ENCODE measurements at regions not wholly inside any gene's neighbourhood (a gene's known extent, or its start where the extent isn't known, plus 50 kb on each side); places are given as distances from the start of the nearest gene placed in this dataset.

GRCh38 chr3:14320219-14320618 is 82.2 kb upstream of the SLC6A6 start:
- DNase-seq (no peak), ATAC-seq (replicated peaks in 1 of 2) (no peak)
- H3K27ac Mint-ChIP-seq: no peak overlapping the region
- H3K27me3 Mint-ChIP-seq (ENCODE audit: low read depth): no peaks in the 10 kb centered on the region
- peaks cover 3 to 4% of the 10 kb centered on the region in 2 donors for H3K9me3 Mint-ChIP-seq
- H3K4me1 Mint-ChIP-seq (ENCODE audit: low read depth): no peaks in the 10 kb centered on the region
- peaks cover 4 to 5% of the 10 kb centered on the region in 2 donors for H3K36me3 Mint-ChIP-seq (ENCODE audit: insufficient read depth in 2 of 2)
- no peak overlapping the region for H3K4me3 Mint-ChIP-seq

GRCh38 chr3:14322001-14322400 is 80.4 kb upstream of the SLC6A6 start:
- DNase-seq: no peak
- Mint-ChIP-seq H3K36me3 (ENCODE audit: insufficient read depth in 2 of 2) (peaks cover 4 to 5% of the 10 kb centered on the region in 2 donors), H3K4me1 (ENCODE audit: low read depth) (no peaks in the 10 kb centered on the region), H3K27me3 (ENCODE audit: low read depth) (no peaks in the 10 kb centered on the region), H3K4me3 (no peak overlapping the region), H3K27ac (no peak overlapping the region), H3K9me3 (peaks cover 3 to 4% of the 10 kb centered on the region in 2 donors)
- ATAC-seq (replicated peaks in 1 of 2): no peak

GRCh38 chr3:14322667-14323295 is 79.6 kb upstream of the SLC6A6 start:
- no peak overlapping the region for H3K27ac Mint-ChIP-seq

GRCh38 chr3:14323401-14324223 is 78.8 kb upstream of the SLC6A6 start:
- H3K9me3 Mint-ChIP-seq: peaks cover 3 to 8% of the 10 kb centered on the region in 2 donors
- H3K27me3 Mint-ChIP-seq (ENCODE audit: low read depth): no peaks in the 10 kb centered on the region
- no peak for DNase-seq
- no peak for ATAC-seq (replicated peaks in 1 of 2)
- no peak overlapping the region for H3K27ac Mint-ChIP-seq
- peaks cover 4 to 5% of the 10 kb centered on the region in 2 donors for H3K36me3 Mint-ChIP-seq (ENCODE audit: insufficient read depth in 2 of 2)
- H3K4me1 Mint-ChIP-seq (ENCODE audit: low read depth): no peaks in the 10 kb centered on the region
- no peak overlapping the region for H3K4me3 Mint-ChIP-seq

More at GRCh38 chr3:14322667-14323295, 79.6 kb upstream of the SLC6A6 start:
- ATAC-seq (replicated peaks in 1 of 2): no peak
- Mint-ChIP-seq H3K4me1 (ENCODE audit: low read depth) (no peaks in the 10 kb centered on the region), H3K36me3 (ENCODE audit: insufficient read depth in 2 of 2) (peaks cover 4 to 5% of the 10 kb centered on the region in 2 donors), H3K27me3 (ENCODE audit: low read depth) (no peaks in the 10 kb centered on the region), H3K4me3 (no peak overlapping the region), H3K9me3 (peaks cover 3 to 4% of the 10 kb centered on the region in 2 donors)
- DNase-seq: no peak

- Mint-ChIP-seq H3K4me3 (no peak overlapping the region), H3K27me3 (ENCODE audit: low read depth) (no peaks in the 10 kb centered on the region), H3K27ac (no peak overlapping the region), H3K4me1 (ENCODE audit: low read depth) (no peaks in the 10 kb centered on the region), H3K9me3 (peaks cover 3 to 8% of the 10 kb centered on the region in 2 donors), H3K36me3 (ENCODE audit: insufficient read depth in 2 of 2) (peaks cover 4% of the 10 kb centered on the region in 2 donors)
- ATAC-seq (replicated peaks in 1 of 2) (no peak), DNase-seq (no peak)
Observed at GRCh38 chr3:14324224-14324944, 78.0 kb upstream of the SLC6A6 start.

GRCh38 chr3:14328422-14328821 is 74.0 kb upstream of the SLC6A6 start:
- ATAC-seq (replicated peaks in 1 of 2) (no peak), DNase-seq (no peak)
- no peaks in the 10 kb centered on the region for H3K4me1 Mint-ChIP-seq (ENCODE audit: low read depth)
- H3K27ac Mint-ChIP-seq: no peak overlapping the region
- no peak overlapping the region for H3K4me3 Mint-ChIP-seq
- H3K9me3 Mint-ChIP-seq: peaks cover 0 to 4% of the 10 kb centered on the region in 2 donors
- no peaks in the 10 kb centered on the region for H3K36me3 Mint-ChIP-seq (ENCODE audit: insufficient read depth in 2 of 2)
- H3K27me3 Mint-ChIP-seq (ENCODE audit: low read depth): no peaks in the 10 kb centered on the region

- Mint-ChIP-seq H3K27me3 (ENCODE audit: low read depth) (no peaks in the 10 kb centered on the region), H3K36me3 (ENCODE audit: insufficient read depth in 2 of 2) (no peaks in the 10 kb centered on the region), H3K4me1 (ENCODE audit: low read depth) (no peaks in the 10 kb centered on the region), H3K9me3 (peaks cover 0 to 4% of the 10 kb centered on the region in 2 donors), H3K4me3 (no peak overlapping the region), H3K27ac (no peak overlapping the region)
- DNase-seq: no peak
- ATAC-seq (replicated peaks in 1 of 2): no peak
Observed at GRCh38 chr3:14329116-14329830, 73.1 kb upstream of the SLC6A6 start.

- Mint-ChIP-seq H3K27me3 (ENCODE audit: low read depth) (no peaks in the 10 kb centered on the region), H3K4me1 (ENCODE audit: low read depth) (no peaks in the 10 kb centered on the region), H3K4me3 (no peak overlapping the region), H3K9me3 (peaks cover 0 to 4% of the 10 kb centered on the region in 2 donors), H3K27ac (no peak overlapping the region), H3K36me3 (ENCODE audit: insufficient read depth in 2 of 2) (no peaks in the 10 kb centered on the region)
- DNase-seq (no peak), ATAC-seq (replicated peaks in 1 of 2) (no peak)
Observed at GRCh38 chr3:14329842-14330241, 72.6 kb upstream of the SLC6A6 start.

GRCh38 chr3:14330508-14330907 is 71.9 kb upstream of the SLC6A6 start:
- DNase-seq (no peak), ATAC-seq (replicated peaks in 1 of 2) (no peak)
- Mint-ChIP-seq H3K9me3 (peaks cover 0 to 4% of the 10 kb centered on the region in 2 donors), H3K4me1 (ENCODE audit: low read depth) (no peaks in the 10 kb centered on the region), H3K4me3 (no peak overlapping the region), H3K27me3 (ENCODE audit: low read depth) (no peaks in the 10 kb centered on the region), H3K27ac (no peak overlapping the region), H3K36me3 (ENCODE audit: insufficient read depth in 2 of 2) (no peaks in the 10 kb centered on the region)

GRCh38 chr3:14331251-14331650 is 71.2 kb upstream of the SLC6A6 start:
- Mint-ChIP-seq H3K9me3 (peaks cover 0 to 4% of the 10 kb centered on the region in 2 donors), H3K27me3 (ENCODE audit: low read depth) (no peaks in the 10 kb centered on the region), H3K4me3 (no peak overlapping the region), H3K36me3 (ENCODE audit: insufficient read depth in 2 of 2) (no peaks in the 10 kb centered on the region), H3K4me1 (ENCODE audit: low read depth) (no peaks in the 10 kb centered on the region), H3K27ac (no peak overlapping the region)
- DNase-seq (no peak), ATAC-seq (replicated peaks in 1 of 2) (no peak)

- H3K4me1 Mint-ChIP-seq (ENCODE audit: low read depth): no peaks in the 10 kb centered on the region
- H3K27ac Mint-ChIP-seq: no peak overlapping the region
- H3K9me3 Mint-ChIP-seq: peaks cover 0 to 4% of the 10 kb centered on the region in 2 donors
- H3K4me3 Mint-ChIP-seq: no peak overlapping the region
- H3K27me3 Mint-ChIP-seq (ENCODE audit: low read depth): no peaks in the 10 kb centered on the region
- ATAC-seq (replicated peaks in 1 of 2) (no peak), DNase-seq (no peak)
- no peaks in the 10 kb centered on the region for H3K36me3 Mint-ChIP-seq (ENCODE audit: insufficient read depth in 2 of 2)
Observed at GRCh38 chr3:14332392-14332791, 70.0 kb upstream of the SLC6A6 start.

GRCh38 chr3:14333215-14333614 is 69.2 kb upstream of the SLC6A6 start:
- DNase-seq: no peak
- no peaks in the 10 kb centered on the region for H3K27me3 Mint-ChIP-seq (ENCODE audit: low read depth)
- ATAC-seq (replicated peaks in 1 of 2): no peak
- no peaks in the 10 kb centered on the region for H3K4me1 Mint-ChIP-seq (ENCODE audit: low read depth)
- H3K27ac Mint-ChIP-seq: no peak overlapping the region
- peaks cover 0 to 4% of the 10 kb centered on the region in 2 donors for H3K9me3 Mint-ChIP-seq
- no peak overlapping the region for H3K4me3 Mint-ChIP-seq
- no peaks in the 10 kb centered on the region for H3K36me3 Mint-ChIP-seq (ENCODE audit: insufficient read depth in 2 of 2)

GRCh38 chr3:14333621-14334020 is 68.8 kb upstream of the SLC6A6 start:
- H3K9me3 Mint-ChIP-seq: peaks cover 0 to under 1% of the 10 kb centered on the region in 2 donors
- H3K4me1 Mint-ChIP-seq (ENCODE audit: low read depth): no peaks in the 10 kb centered on the region
- ATAC-seq (replicated peaks in 1 of 2): no peak
- no peaks in the 10 kb centered on the region for H3K36me3 Mint-ChIP-seq (ENCODE audit: insufficient read depth in 2 of 2)
- no peaks in the 10 kb centered on the region for H3K27me3 Mint-ChIP-seq (ENCODE audit: low read depth)
- H3K27ac Mint-ChIP-seq: no peak overlapping the region
- no peak for DNase-seq
- no peak overlapping the region for H3K4me3 Mint-ChIP-seq

Data from activated T-cell treated with anti-CD3 and anti-CD28 coated beads, Interleukin-2, amount 50 U/mL, for 72 hours (primary cell).